ENCODE measurements at regions not wholly inside any gene's neighbourhood (a gene's known extent, or its start where the extent isn't known, plus 50 kb on each side); places are given as distances from the start of the nearest gene placed in this dataset.

DNA sequence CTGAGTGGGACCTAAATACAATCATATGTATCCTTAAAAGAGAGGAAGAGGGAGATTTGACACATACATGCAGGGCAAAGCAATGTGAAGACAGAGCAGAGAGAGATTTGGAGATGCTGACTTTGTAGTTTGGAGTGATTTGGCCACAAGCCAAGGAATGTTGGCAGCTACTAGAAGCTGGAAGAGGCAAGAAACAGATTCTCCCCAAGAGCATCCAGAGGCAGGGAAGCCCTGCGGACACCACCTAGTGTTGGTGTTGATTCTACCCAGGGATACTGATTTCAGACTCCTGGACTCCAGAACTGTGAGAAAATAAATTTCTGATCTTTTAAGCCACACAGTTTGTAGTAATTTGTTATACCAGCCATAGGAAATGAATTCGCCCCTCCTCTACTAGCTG is 64.9 kb upstream of the OSMR start:
- DNase-seq (peak; percentile 37 to 81), ATAC-seq (peak; percentile 41 to 74 (median 64))
- Histone ChIP-seq H3K9me3 (peaks cover 0 to under 1% (median 0%) of the 10 kb centered on the region in 11 donors), H3K36me3 (no peaks in the 10 kb centered on the region), H3K4me1 (peaks cover 0 to 40% (median 33%) of the 10 kb centered on the region in 9 donors), H3K27me3 (peaks cover 0 to 4% (median 0%) of the 10 kb centered on the region in 7 donors), H3K4me3 (no peak overlapping the region), H3K27ac (no peak overlapping the region)
- intact Hi-C loops (cut with DNase I) = loop anchor here in 1 of 10 donors (5.0 kb wide), 1 partner anchor 179 kb away; no protein-coding TSS in a partner anchor
- TF ChIP-seq CTCF (IDR thresholded peaks at IDR 0.05) = peak in 8 of 9 donors; percentile 15 to 60 (median 48)
- 44 to 50% methylated on average over 2 of the region's 2 CpGs for WGBS, 2 donors

DNA sequence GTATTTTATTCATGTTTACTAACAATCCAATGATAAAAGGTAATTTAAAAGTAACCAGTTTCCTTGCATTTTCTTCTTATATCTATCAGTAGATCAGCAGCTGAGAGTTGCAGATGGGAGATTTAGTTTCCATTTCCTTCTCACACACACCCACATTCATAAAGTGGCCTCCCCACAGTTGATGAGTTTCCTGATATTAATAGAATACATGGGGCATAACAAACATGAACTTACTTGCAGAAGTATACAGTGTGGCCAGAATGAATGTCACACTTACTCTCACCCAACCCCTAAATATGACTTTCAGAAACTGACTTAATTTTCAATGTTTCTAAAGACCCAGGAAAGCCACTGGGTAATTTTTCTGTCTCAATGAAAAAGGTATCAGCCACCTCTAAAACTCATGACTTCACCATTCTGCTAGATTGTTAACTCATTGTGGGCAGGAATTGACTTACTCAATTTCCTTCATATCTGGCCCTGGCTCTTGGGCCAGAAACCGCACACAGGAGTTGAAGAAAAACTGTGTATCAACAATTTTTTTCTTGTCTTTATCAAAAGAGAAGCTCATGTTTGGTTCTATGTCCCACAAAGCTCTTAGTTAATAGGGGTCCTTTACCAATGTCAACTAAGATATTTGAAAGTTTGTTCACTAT is 63.5 kb upstream of the OSMR start:
- Histone ChIP-seq H3K27me3 (peaks cover 0 to 3% (median 0%) of the 10 kb centered on the region in 7 donors), H3K36me3 (no peaks in the 10 kb centered on the region), H3K27ac (peak overlapping the region in 5 of 10 donors; percentile 4 to 24 (median 17)), H3K9me3 (peaks cover 0 to 5% (median 0%) of the 10 kb centered on the region in 11 donors), H3K4me1 (peaks cover 0 to 40% (median 33%) of the 10 kb centered on the region in 9 donors), H3K4me3 (no peak overlapping the region)
- WGBS, 2 donors = 87 to 88% methylated on average over 1 of the region's 1 CpG
- DNase-seq (no peak), ATAC-seq (no peak)
- intact Hi-C loops (cut with DNase I) = loop anchor here in 2 of 10 donors (2.0 to 5.0 kb wide), 2 partner anchors 24 to 180 kb away; no protein-coding TSS in a partner anchor
- no peak for TF ChIP-seq CTCF (IDR thresholded peaks at IDR 0.05)

DNA sequence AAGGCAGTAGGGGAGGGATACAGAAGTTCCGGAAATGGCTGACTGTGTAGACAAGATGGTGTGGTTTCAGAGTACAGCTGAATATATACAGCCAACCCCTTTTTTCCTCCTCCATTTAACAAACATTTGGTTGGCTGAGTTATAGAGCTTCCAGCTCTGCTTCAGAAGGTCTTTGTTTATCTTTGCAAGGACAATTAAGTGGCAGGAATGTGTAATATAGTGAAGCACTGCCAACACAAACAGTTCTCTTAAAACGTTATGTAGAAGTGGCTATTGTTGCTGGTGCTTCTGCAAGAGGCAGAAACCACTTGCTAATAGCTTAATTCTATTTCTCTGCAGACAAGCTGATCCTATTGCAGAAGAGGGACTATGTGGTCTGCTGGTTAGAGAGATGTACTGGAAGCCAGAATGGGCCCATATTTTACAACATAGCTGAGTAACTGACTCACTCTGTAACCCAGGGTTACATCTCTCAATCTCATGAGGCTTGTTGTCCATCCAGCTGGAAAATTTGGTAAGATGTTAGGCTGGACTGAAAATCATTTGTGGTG is 62.7 kb upstream of the OSMR start:
- intact Hi-C loops (cut with DNase I) = loop anchor here in 2 of 10 donors (2.0 to 5.0 kb wide), 2 partner anchors 24 to 181 kb away; no protein-coding TSS in a partner anchor
- ATAC-seq (peak; percentile 78 to 96 (median 90)), DNase-seq (peak in 1 of 2 donors; percentile 38)
- Histone ChIP-seq H3K36me3 (no peaks in the 10 kb centered on the region), H3K27me3 (no peaks in the 10 kb centered on the region), H3K4me3 (no peak overlapping the region), H3K9me3 (peaks cover 0 to 5% (median 0%) of the 10 kb centered on the region in 11 donors), H3K4me1 (peaks cover 0 to 40% (median 33%) of the 10 kb centered on the region in 9 donors), H3K27ac (peak overlapping the region in 8 of 10 donors; percentile 4 to 35 (median 18))
- peak in 3 of 9 donors; percentile 12 to 21 (median 12) for TF ChIP-seq CTCF (IDR thresholded peaks at IDR 0.05)
- WGBS, 2 donors = 26 to 31% methylated on average over 2 of the region's 2 CpGs

DNA sequence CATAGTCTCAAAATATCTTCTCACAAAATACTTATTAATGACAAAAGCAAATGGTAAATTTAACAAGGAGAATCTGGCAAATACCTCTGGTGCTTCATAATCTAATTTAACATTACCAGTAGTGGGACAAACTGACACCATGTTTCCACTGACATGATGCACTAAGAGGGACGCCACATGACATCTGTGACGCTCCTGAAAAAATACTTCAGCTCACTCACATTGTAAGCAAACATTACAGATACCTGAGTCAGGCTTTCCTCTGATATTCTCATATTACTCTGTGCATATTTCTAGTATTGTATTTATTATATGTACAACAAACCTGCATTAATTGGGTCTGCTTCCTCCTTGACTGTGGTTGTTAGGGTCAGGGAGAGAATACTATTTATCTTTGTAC is 56.7 kb upstream of the OSMR start:
- intact Hi-C loops (cut with DNase I) = no loop called here
- WGBS, 2 donors = 95 to 99% methylated on average over 2 of the region's 2 CpGs
- no peak for ATAC-seq

More for the DNA sequence above, 56.7 kb upstream of the OSMR start:
- peaks cover 0 to 4% (median 0%) of the 10 kb centered on the region in 9 donors for H3K4me1 ChIP-seq
- peaks cover 0 to 5% (median 0%) of the 10 kb centered on the region in 11 donors for H3K9me3 ChIP-seq
- H3K4me3 ChIP-seq = no peak overlapping the region
- no peaks in the 10 kb centered on the region for H3K27me3 ChIP-seq
- no peak overlapping the region for H3K27ac ChIP-seq
- DNase-seq = no peak
- H3K36me3 ChIP-seq = no peaks in the 10 kb centered on the region
- no peak for TF ChIP-seq CTCF (IDR thresholded peaks at IDR 0.05)

Measured in heart right ventricle (tissue), 16 donors.